Fibroblast of lung (primary cell): ENCODE measurements at regions not wholly inside any gene's neighbourhood (a gene's known extent, or its start where the extent isn't known, plus 50 kb on each side); places are given as distances from the start of the nearest gene placed in this dataset.

Experiments used
- DNase-seq, 2 donors: peaks; one replicate each; pipeline versions ENCODE4 v3.0.0 to v3.0.0-alpha.2; 2010; ENCODE audit warnings: low read depth in 2 of 2
- H2AFZ ChIP-seq: 2 replicates; pipeline ENCODE4 v1.5.1; 2012; ENCODE audit warnings: low read length, control low read depth, inconsistent platforms
- H3K27ac ChIP-seq: 2 replicates; pipeline ENCODE4 v1.5.1; 2011; ENCODE audit warnings: low read length, control low read depth; ENCODE audit not compliant: insufficient read depth
- H3K27me3 ChIP-seq: 2 replicates; pipeline ENCODE4 v1.5.1; 2011; ENCODE audit warnings: mild to moderate bottlenecking, low read length; ENCODE audit not compliant: control insufficient read depth, insufficient read depth
- H3K36me3 ChIP-seq: 2 replicates; pipeline ENCODE4 v1.5.1; 2011; ENCODE audit warnings: low read length; ENCODE audit not compliant: control insufficient read depth, insufficient read depth
- H3K4me1 ChIP-seq: 2 replicates; pipeline ENCODE4 v1.5.1; 2011; ENCODE audit warnings: low read length; ENCODE audit not compliant: control insufficient read depth, insufficient read depth; ENCODE audit errors: extremely low read depth
- H3K4me2 ChIP-seq: 2 replicates; pipeline ENCODE4 v1.5.1; 2011; ENCODE audit warnings: low read length, control low read depth; ENCODE audit not compliant: insufficient read depth; ENCODE audit errors: extremely low read depth
- H3K4me3 ChIP-seq, 4 experiments: fragments of 200-600 bp in 1 of 4; sonication (generic) in 1 of 4; replicated peaks in 1 of 4; 2 replicates each; pipeline ENCODE4 v1.5.1; 2011 to 2016; ENCODE audit warnings: low read length in 4 of 4, low read depth in 3 of 4, mild to moderate bottlenecking in 3 of 4, control low read depth in 2 of 4, inconsistent platforms in 1 of 4, mixed read lengths in 1 of 4; ENCODE audit not compliant: insufficient read depth in 1 of 4; ENCODE audit errors: control extremely low read depth in 1 of 4
- H3K79me2 ChIP-seq: 2 replicates; pipeline ENCODE4 v1.5.1; 2012; ENCODE audit warnings: mild to moderate bottlenecking, low read length, inconsistent platforms; ENCODE audit not compliant: control insufficient read depth, insufficient read depth
- H3K9ac ChIP-seq: 2 replicates; pipeline ENCODE4 v1.5.1; 2011; ENCODE audit warnings: mild to moderate bottlenecking, low read length, control low read depth; ENCODE audit not compliant: insufficient read depth
- H3K9me3 ChIP-seq: 2 replicates; pipeline ENCODE4 v1.5.1; 2012; ENCODE audit warnings: low read depth, low read length; ENCODE audit not compliant: control insufficient read depth, insufficient read depth
- H4K20me1 ChIP-seq: 2 replicates; pipeline ENCODE4 v1.5.1; 2011; ENCODE audit warnings: low read length; ENCODE audit not compliant: control insufficient read depth, insufficient read depth; ENCODE audit errors: extremely low read depth
- EZH2 ChIP-seq: IDR thresholded peaks from 2 replicates; pipeline ENCODE4 v1.5.1; 2012; ENCODE audit warnings: low read length, control low read depth, mild to moderate bottlenecking; ENCODE audit errors: missing control alignments
- TF ChIP-seq, protein P1 (sequence below), 2 donors: IDR thresholded peaks in 1 of 2; conservative IDR thresholded peaks in 1 of 2; 1 replicate in 1 of 2; 2 replicates in 1 of 2; pipeline ENCODE4 v1.5.1; 2011 to 2012; ENCODE audit warnings: low read length in 2 of 2, control low read depth in 1 of 2, inconsistent platforms in 1 of 2, low read depth in 1 of 2, mild to moderate bottlenecking in 1 of 2

DNA sequence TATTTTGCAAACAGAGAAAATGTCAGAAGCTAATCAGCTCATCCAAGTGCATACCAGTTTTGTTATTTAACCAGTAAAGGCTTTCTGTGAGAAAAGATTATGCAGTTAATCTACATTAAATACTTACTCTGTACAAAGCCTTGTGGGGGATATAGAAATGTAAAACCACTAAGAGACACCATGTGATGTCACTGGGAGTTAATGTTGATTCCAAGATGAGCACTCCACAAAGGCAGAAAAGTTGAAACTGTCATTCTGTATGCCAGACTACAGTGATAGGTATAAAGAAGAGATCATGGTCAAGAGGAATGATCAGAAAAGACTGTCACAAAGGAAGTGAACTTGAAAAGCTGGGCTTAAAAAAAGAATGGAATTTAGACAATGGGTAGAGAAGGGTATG lies 100.3 kb upstream of the SGIP1 start:
- Histone ChIP-seq H3K9ac (no peak overlapping the region), H3K9me3 (no peaks in the 10 kb centered on the region), H3K4me1 (no peaks in the 10 kb centered on the region), H2AFZ (no peak overlapping the region), H3K27me3 (no peaks in the 10 kb centered on the region), H4K20me1 (no peaks in the 10 kb centered on the region), H3K36me3 (no peaks in the 10 kb centered on the region), H3K79me2 (no peaks in the 10 kb centered on the region), H3K27ac (no peak overlapping the region), H3K4me3 (no peak overlapping the region), H3K4me2 (no peak overlapping the region)
- DNase-seq = no peak
- TF ChIP-seq EZH2 = no peak
- TF ChIP-seq, protein P1, sequence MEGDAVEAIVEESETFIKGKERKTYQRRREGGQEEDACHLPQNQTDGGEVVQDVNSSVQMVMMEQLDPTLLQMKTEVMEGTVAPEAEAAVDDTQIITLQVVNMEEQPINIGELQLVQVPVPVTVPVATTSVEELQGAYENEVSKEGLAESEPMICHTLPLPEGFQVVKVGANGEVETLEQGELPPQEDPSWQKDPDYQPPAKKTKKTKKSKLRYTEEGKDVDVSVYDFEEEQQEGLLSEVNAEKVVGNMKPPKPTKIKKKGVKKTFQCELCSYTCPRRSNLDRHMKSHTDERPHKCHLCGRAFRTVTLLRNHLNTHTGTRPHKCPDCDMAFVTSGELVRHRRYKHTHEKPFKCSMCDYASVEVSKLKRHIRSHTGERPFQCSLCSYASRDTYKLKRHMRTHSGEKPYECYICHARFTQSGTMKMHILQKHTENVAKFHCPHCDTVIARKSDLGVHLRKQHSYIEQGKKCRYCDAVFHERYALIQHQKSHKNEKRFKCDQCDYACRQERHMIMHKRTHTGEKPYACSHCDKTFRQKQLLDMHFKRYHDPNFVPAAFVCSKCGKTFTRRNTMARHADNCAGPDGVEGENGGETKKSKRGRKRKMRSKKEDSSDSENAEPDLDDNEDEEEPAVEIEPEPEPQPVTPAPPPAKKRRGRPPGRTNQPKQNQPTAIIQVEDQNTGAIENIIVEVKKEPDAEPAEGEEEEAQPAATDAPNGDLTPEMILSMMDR (conservative IDR thresholded peaks at IDR 0.05 in 1 of 2, IDR thresholded peaks at IDR 0.05 in 1 of 2; ENCODE audit: low read depth in 1 of 2, low read length in 2 of 2) = no peak

DNA sequence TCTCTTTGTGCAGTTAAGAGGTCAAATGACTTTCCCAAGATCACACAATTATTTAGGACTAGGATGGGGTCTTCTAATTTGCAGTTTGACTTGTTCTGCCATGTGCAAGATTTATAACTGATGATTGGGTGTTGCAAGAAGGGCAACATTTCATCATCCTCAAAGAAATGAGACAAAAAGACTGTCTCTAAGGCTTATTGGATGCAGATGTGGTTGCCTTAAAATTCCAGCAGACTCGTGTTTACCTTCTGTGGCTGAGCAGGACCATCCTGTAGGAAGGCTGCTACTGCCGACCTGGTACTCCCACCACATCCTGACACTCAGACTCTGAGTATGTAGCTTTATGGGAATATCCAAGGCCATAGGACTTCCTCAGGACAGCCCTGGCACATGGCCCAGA lies 99.9 kb upstream of the SGIP1 start:
- H3K9me3 ChIP-seq = no peaks in the 10 kb centered on the region
- H3K4me2 ChIP-seq = no peak overlapping the region
- peak in 1 of 2 donors; percentile 69 for DNase-seq
- TF ChIP-seq, protein P1 (conservative IDR thresholded peaks at IDR 0.05 in 1 of 2, IDR thresholded peaks at IDR 0.05 in 1 of 2; ENCODE audit: low read depth in 1 of 2, low read length in 2 of 2) = no peak
- TF ChIP-seq EZH2 = no peak
- H3K27me3 ChIP-seq = no peaks in the 10 kb centered on the region
- H3K36me3 ChIP-seq = no peaks in the 10 kb centered on the region
- H3K79me2 ChIP-seq = no peaks in the 10 kb centered on the region
- H3K4me3 ChIP-seq = no peak overlapping the region
- H4K20me1 ChIP-seq = no peaks in the 10 kb centered on the region
- H3K27ac ChIP-seq = no peak overlapping the region
- H3K4me1 ChIP-seq = no peaks in the 10 kb centered on the region
- no peak overlapping the region for H3K9ac ChIP-seq
- no peak overlapping the region for H2AFZ ChIP-seq

DNA sequence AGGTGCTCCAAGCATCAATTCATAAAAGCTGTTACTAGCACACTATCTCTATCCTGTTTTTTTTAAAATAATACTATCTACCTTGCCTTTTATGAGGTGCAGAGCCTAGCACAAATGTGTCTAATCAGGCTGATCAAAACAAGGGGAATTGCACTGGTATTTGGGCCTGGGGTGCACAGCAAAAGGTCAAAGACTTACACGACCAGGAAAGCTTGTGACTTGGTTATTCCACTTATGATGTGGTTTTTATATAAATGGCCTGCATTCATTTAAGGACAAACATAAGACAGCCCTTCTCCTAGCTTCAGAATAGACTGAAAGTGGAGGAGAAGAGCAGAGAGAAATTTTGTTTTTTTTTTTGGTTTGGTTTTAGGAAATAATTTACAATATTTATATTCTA lies 98.4 kb upstream of the SGIP1 start:
- Histone ChIP-seq H3K9me3 (no peaks in the 10 kb centered on the region), H3K79me2 (no peaks in the 10 kb centered on the region), H2AFZ (no peak overlapping the region), H4K20me1 (no peaks in the 10 kb centered on the region), H3K36me3 (no peaks in the 10 kb centered on the region), H3K4me2 (no peak overlapping the region), H3K27ac (no peak overlapping the region), H3K4me1 (no peaks in the 10 kb centered on the region), H3K4me3 (no peak overlapping the region), H3K9ac (no peak overlapping the region), H3K27me3 (no peaks in the 10 kb centered on the region)
- TF ChIP-seq, protein P1 (conservative IDR thresholded peaks at IDR 0.05 in 1 of 2, IDR thresholded peaks at IDR 0.05 in 1 of 2; ENCODE audit: low read depth in 1 of 2, low read length in 2 of 2) = no peak
- no peak for TF ChIP-seq EZH2
- no peak for DNase-seq
